PC-3 (cell line): ENCODE measurements at regions not wholly inside any gene's neighbourhood (a gene's known extent, or its start where the extent isn't known, plus 50 kb on each side); places are given as distances from the start of the nearest gene placed in this dataset.

Experiments used
- EZH2phosphoT487 ChIP-seq: fragments of 300-600 bp; sonication (generic); IDR thresholded peaks from 2 replicates; pipeline ENCODE4 v1.6.1; 2018; ENCODE audit warnings: mild to moderate bottlenecking, antibody characterized with exemption, low read length, borderline replicate concordance
- TF ChIP-seq, protein P1 (sequence below): fragments of 300-600 bp; sonication (generic); conservative IDR thresholded peaks from 2 replicates; pipeline ENCODE4 v1.5.1; 2017; ENCODE audit warnings: antibody characterized with exemption, low read depth, mild to moderate bottlenecking, low read length

DNA sequence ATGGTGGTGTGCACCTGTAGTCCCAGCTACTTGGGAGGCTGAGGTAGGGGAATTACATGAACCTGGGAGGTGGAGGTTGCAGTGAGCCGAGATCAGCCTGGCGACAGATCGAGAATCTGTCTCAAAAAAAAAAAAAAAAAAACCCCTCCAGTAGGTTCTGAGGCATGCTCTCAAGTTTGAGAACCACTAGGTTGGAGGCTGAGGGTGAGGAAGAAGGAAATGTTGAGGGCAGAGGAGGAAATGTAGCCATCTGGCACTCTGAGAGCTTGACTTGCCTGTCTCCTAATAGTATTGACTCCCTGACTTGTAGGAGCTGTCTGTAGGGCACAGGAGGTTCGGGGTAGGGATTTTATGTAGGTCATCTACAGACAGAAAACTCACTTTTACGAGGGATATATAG lies 204.6 kb downstream of the OPA1 start:
- TF ChIP-seq, protein P1, sequence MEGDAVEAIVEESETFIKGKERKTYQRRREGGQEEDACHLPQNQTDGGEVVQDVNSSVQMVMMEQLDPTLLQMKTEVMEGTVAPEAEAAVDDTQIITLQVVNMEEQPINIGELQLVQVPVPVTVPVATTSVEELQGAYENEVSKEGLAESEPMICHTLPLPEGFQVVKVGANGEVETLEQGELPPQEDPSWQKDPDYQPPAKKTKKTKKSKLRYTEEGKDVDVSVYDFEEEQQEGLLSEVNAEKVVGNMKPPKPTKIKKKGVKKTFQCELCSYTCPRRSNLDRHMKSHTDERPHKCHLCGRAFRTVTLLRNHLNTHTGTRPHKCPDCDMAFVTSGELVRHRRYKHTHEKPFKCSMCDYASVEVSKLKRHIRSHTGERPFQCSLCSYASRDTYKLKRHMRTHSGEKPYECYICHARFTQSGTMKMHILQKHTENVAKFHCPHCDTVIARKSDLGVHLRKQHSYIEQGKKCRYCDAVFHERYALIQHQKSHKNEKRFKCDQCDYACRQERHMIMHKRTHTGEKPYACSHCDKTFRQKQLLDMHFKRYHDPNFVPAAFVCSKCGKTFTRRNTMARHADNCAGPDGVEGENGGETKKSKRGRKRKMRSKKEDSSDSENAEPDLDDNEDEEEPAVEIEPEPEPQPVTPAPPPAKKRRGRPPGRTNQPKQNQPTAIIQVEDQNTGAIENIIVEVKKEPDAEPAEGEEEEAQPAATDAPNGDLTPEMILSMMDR = no peak
- no peak for TF ChIP-seq EZH2phosphoT487
